Stimulated activated CD4-positive, alpha-beta T cell treated with anti-CD3 and anti-CD28 coated beads, Interleukin-2, amount 100 ng/mL, for 48 hours (primary cell): ENCODE measurements at regions not wholly inside any gene's neighbourhood (a gene's known extent, or its start where the extent isn't known, plus 50 kb on each side); places are given as distances from the start of the nearest gene placed in this dataset.
A peak's percentile ranks its signal among the peaks of the same experiment; 100 is the strongest.

Experiments used
- DNase-seq, 2 donors: peaks; one replicate each; pipeline ENCODE4 v3.0.0-alpha.2; 2020

DNA sequence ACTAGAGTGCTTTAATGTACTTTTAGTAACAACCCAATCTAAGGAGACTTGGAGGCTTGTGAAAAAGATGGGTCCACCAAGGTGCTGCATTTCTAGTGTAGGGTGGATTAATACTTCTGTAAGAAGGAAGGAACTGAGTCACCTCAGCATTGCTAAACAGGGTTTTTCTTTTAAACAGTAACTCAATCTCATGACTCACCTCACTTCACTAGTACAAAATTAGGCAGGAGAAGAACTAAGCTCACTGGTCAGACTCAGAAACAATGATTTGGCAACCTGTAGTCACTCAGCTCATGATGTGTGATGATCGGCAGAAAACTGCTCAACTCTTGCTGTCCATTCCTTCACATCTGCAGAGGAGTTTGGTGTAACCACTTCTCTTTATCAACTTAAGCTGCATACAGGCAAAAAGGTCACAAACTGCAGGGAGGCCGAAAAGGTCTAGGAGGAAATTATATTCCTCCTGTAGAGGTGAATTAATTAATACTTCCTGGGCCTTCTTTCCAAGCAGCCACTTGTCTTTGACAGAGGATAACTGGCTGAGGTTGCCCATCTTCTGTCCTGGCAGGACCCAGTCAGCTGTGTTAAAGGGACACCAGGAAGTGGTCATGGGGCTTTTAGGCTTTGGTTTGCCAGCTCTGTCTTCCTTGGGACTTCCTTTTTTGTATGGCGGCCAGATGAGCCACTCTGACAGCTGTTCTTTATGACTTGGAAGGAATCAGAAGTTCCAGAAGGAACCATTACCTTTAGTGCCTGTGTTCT lies 466.9 kb downstream of the FUT8 start:
- no peak for DNase-seq

DNA sequence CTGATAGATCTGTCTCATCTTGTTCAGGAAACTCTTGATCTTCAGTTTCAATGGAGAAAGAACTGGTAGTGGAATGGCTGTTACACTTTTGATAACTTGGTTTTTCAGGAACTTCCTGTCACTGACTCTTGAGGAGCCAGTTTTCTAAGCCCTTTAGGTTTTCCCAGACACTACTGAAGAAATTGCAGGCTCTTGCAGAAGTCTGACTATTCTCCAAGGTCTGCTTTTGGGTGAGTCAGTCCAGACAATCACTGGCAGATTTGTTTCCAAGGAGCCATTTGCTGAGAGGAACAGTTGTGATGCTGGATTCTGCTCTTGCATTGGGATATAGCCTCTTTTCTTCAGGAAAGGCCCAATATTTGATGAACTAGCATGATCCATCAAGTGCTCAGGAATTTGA lies 468.0 kb downstream of the FUT8 start:
- no peak for DNase-seq

GRCh38 chr14:65881642-65882041 lies 469.1 kb downstream of the FUT8 start:
- DNase-seq: no peak

- DNase-seq: no peak
These were observed 476.1 kb downstream of the FUT8 start for GRCh38 chr14:65888677-65889076.

DNA sequence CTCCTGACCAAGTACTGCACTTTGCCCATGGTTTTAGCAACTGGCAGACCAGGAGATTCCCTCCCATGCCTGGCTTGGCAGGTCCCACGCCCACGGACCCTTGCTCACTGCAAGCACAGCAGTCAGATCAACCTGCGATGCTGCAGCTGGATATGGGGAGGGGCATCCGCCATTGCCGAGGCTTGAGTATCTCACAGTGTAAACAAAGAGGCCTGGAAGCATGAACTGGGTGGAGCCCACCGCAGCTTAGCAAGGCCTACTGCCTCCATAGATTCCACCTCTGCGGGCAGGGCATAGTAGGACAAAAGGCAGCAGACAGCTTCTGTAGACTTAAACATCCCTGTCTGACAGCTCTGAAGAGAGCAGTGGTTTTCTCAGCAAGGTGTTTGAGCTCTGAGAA lies 479.8 kb downstream of the FUT8 start:
- no peak for DNase-seq

DNA sequence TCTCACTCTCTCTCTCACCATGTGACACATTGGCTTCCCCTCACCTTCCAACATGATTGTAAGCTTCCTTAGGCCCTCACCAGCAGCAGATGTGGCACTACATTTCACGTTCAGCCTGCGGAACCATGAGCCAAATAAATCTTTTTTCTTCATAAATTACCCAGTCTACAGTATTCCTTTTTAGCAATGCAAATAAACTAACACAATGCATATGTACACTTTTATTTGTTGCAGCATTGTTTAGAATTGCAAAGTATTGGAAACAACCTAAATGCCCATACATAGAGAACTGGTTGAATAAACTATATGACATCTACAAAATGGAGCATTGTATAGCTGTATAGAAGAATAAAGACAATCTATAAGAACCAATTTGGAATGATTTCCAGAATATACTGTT lies 487.6 kb downstream of the FUT8 start:
- DNase-seq: no peak

- DNase-seq: no peak
These were observed 489.1 kb downstream of the FUT8 start for GRCh38 chr14:65901595-65901994.

- DNase-seq: no peak
These were observed 492.5 kb downstream of the FUT8 start for GRCh38 chr14:65904988-65905387.

- DNase-seq: no peak
These were observed 493.8 kb downstream of the FUT8 start for GRCh38 chr14:65906344-65906743.

- no peak for DNase-seq
These were observed 494.4 kb downstream of the FUT8 start for GRCh38 chr14:65906948-65907347.

- no peak for DNase-seq
These were observed 497.7 kb downstream of the FUT8 start for GRCh38 chr14:65910108-65910786.

DNA sequence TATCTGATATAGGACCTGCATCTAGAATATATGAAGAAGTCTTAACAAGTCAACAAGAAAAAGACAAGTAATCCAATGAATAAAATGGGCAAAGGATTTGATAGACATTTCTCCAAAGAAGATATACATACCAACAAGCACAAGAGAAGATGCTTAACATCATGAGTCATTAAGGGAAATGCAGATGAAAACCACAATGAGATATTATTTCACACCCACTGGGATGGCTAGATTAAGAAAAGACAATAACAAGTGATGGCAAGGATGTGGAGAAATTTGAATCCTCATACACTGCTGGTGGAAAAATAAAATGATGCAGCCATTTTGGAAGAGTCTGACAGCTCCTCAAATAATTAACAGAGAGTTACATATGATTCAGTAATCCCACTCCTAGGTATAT lies 502.6 kb downstream of the FUT8 start:
- DNase-seq: no peak

- no peak for DNase-seq
These were observed 503.5 kb downstream of the FUT8 start for GRCh38 chr14:65916055-65916454.

DNA sequence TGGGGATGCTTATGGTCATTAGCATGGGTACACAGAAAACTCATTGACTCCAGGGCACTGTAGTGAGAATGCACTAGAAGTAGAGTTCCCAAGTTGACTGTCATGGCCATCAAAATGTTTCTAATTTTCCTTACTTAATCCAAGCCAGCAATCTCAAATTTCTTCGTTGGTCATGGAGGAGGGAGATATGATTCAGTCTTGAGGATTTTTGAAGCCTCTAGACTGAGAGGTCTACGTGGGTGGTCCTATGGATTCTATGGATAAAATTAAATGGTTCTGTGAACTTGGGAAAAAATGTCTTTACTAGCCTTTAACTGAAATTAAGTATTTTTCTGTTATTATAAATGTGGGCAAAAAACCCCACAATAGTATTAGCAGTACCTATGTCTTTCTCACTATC lies 508.5 kb downstream of the FUT8 start:
- no peak for DNase-seq

- no peak for DNase-seq
These were observed 509.6 kb downstream of the FUT8 start for GRCh38 chr14:65922142-65922541.

GRCh38 chr14:65926504-65926903 lies 514.0 kb downstream of the FUT8 start:
- DNase-seq: no peak

DNA sequence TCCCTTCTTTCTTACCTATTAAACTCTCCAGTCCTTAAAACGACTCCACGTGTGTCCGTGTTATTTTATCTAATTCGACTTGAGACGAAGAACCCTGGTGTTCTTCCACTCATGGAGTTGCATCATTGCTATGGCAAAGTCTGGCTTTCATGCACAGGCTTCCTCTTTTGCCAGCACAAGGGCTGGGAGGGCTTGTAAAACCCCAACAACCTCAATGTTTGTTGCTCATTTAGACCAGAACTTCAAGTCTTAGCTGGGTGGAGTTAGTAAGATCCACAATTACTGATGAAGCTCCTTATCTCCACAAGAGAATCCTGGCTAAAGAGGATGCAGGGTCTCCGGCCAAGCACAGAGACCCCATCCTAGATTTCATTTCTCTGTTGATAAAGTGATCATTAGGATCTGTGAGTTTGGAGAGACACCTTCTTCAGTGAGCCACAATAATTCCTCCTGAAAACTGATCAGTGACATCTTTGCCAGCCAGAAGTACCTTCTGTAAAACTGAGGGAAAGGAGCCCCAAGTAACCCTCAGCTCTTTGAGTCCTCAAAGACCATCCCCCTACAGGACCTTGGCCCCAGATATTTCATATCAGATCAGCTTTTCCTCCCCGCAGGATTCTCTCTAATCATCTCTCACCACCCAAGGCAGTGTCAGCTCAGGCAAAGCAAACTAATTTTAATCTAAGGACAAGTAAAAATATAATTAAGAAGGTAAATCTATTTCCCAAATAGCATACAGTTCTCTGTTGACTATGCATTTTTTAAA lies 514.6 kb downstream of the FUT8 start:
- no peak for DNase-seq

DNA sequence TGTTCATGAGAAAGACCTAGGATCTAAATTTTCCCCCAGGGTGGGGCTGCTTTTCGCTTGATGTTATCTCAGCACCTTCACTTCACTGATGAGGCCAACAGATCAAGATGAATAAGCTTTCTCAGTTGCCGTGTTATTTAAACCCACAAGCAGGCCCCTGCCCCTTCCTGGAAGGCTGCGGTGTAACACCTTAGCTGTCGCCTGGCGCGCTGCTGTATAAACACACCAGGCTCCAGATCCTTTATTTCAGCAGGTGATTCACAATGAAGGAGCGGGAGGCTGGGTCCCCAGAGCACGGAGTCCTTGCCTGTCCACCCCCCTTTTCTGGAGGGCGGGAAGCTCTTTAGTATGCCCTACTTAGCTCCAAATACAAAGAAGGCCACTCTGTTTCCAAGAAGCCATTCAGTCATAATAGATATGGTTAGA lies 515.4 kb downstream of the FUT8 start:
- DNase-seq: peak; percentile 59 to 60

- no peak for DNase-seq
These were observed 516.5 kb downstream of the FUT8 start for GRCh38 chr14:65928995-65929394.

- no peak for DNase-seq
These were observed 521.0 kb downstream of the FUT8 start for GRCh38 chr14:65933400-65934069.

- DNase-seq: no peak
These were observed 521.5 kb downstream of the FUT8 start for GRCh38 chr14:65934070-65934435.

GRCh38 chr14:65936342-65936975 lies 523.9 kb downstream of the FUT8 start:
- no peak for DNase-seq
